Activated B cell treated with CpG ODN at 0.5 μM for 24 hours (primary cell): ENCODE measurements at regions not wholly inside any gene's neighbourhood (a gene's known extent, or its start where the extent isn't known, plus 50 kb on each side); places are given as distances from the start of the nearest gene placed in this dataset.

Experiments
- ATAC-seq: fragments of 200-7000 bp; cut with Tn5 transposase; one replicate; pipeline ENCODE4 v1.10.0; 2021; ENCODE audit warnings: low read depth, mild to moderate bottlenecking, moderate library complexity
- CTCF ChIA-PET: fragments of 350-600 bp; sonication (Branson Sonifier 250); formaldehyde crosslinking; loops from one replicate; lab custom pipeline; 2021; ENCODE audit warnings: antibody characterized with exemption; lab: Charles Lee
- POLR2A ChIA-PET: fragments of 350-600 bp; sonication (Branson Sonifier 250); formaldehyde crosslinking; loops from one replicate; lab custom pipeline; 2021; ENCODE audit warnings: antibody characterized with exemption; lab: Charles Lee
- DNase-seq: peaks from one replicate; pipeline ENCODE4 v3.0.0; 2022
- H3K27ac Mint-ChIP-seq: one replicate; pipeline ENCODE4 v1.8.0; 2020; ENCODE audit warnings: mixed read lengths
- H3K27me3 Mint-ChIP-seq: one replicate; pipeline ENCODE4 v1.8.0; 2021; ENCODE audit warnings: mixed read lengths
- H3K36me3 Mint-ChIP-seq: one replicate; pipeline ENCODE4 v1.8.0; 2021; ENCODE audit warnings: low read depth, mixed read lengths
- H3K4me1 Mint-ChIP-seq: one replicate; pipeline ENCODE4 v1.8.0; 2021; ENCODE audit warnings: mixed read lengths
- H3K4me3 Mint-ChIP-seq: one replicate; pipeline ENCODE4 v1.8.0; 2020; ENCODE audit warnings: mild to moderate bottlenecking, mixed read lengths
- H3K9me3 Mint-ChIP-seq: one replicate; pipeline ENCODE4 v1.8.0; 2020; ENCODE audit warnings: mixed read lengths
- CTCF ChIP-seq: fragments of 200-600 bp; IDR thresholded peaks from one replicate; pipeline ENCODE4 v1.8.0; 2022; ENCODE audit warnings: antibody characterized with exemption, mild to moderate bottlenecking
- intact Hi-C: fragments of 100-400 bp; cut with micrococcal nuclease; formaldehyde crosslinking; loops from one replicate; pipeline ENCODE4 v1.15.1; 2024

GRCh38 chr1:14103878-14104430 lies 404.0 kb downstream of the PRDM2 start:
- TF ChIP-seq CTCF, result no peak
- intact Hi-C loops, result no loop called here
- H3K4me1 Mint-ChIP-seq, result no peaks in the 10 kb centered on the region
- no peaks in the 10 kb centered on the region for H3K27me3 Mint-ChIP-seq
- no peak overlapping the region for H3K27ac Mint-ChIP-seq
- no peak overlapping the region for H3K4me3 Mint-ChIP-seq
- CTCF ChIA-PET, result no interaction called here
- H3K36me3 Mint-ChIP-seq, result no peaks in the 10 kb centered on the region
- H3K9me3 Mint-ChIP-seq, result no peaks in the 10 kb centered on the region
- no peak for DNase-seq
- ATAC-seq, result no peak
- POLR2A ChIA-PET, result no interaction called here

- ChIA-PET CTCF (no interaction called here), POLR2A (no interaction called here)
- H3K4me3 Mint-ChIP-seq, result no peak overlapping the region
- ATAC-seq (no peak), DNase-seq (no peak)
- intact Hi-C loops, result no loop called here
- H3K9me3 Mint-ChIP-seq, result no peaks in the 10 kb centered on the region
- no peaks in the 10 kb centered on the region for H3K4me1 Mint-ChIP-seq
- no peak overlapping the region for H3K27ac Mint-ChIP-seq
- no peak for TF ChIP-seq CTCF
- no peaks in the 10 kb centered on the region for H3K36me3 Mint-ChIP-seq
- no peaks in the 10 kb centered on the region for H3K27me3 Mint-ChIP-seq
Observed at GRCh38 chr1:14106126-14106525, 406.1 kb downstream of the PRDM2 start.

GRCh38 chr1:14106679-14107313 lies 406.8 kb downstream of the PRDM2 start:
- no peak for TF ChIP-seq CTCF
- H3K4me3 Mint-ChIP-seq, result no peak overlapping the region
- H3K36me3 Mint-ChIP-seq, result no peaks in the 10 kb centered on the region

GRCh38 chr1:14108356-14109275 lies 408.6 kb downstream of the PRDM2 start:
- ATAC-seq, result no peak
- intact Hi-C loops, result no loop called here
- Mint-ChIP-seq H3K9me3 (no peaks in the 10 kb centered on the region), H3K4me3 (no peak overlapping the region), H3K27me3 (peaks cover 4% of the 10 kb centered on the region), H3K36me3 (no peaks in the 10 kb centered on the region), H3K4me1 (no peaks in the 10 kb centered on the region), H3K27ac (no peak overlapping the region)
- no peak for DNase-seq
- ChIA-PET POLR2A (no interaction called here), CTCF (no interaction called here)
- TF ChIP-seq CTCF, result no peak

More at GRCh38 chr1:14106679-14107313, 406.8 kb downstream of the PRDM2 start:
- H3K27me3 Mint-ChIP-seq, result no peaks in the 10 kb centered on the region
- POLR2A ChIA-PET, result no interaction called here
- H3K27ac Mint-ChIP-seq, result no peak overlapping the region
- intact Hi-C loops, result no loop called here
- CTCF ChIA-PET, result no interaction called here
- DNase-seq (no peak), ATAC-seq (no peak)
- H3K4me1 Mint-ChIP-seq, result no peaks in the 10 kb centered on the region
- no peaks in the 10 kb centered on the region for H3K9me3 Mint-ChIP-seq

- intact Hi-C loops, result no loop called here
- H3K9me3 Mint-ChIP-seq, result no peaks in the 10 kb centered on the region
- H3K27me3 Mint-ChIP-seq, result peaks cover 7% of the 10 kb centered on the region
Observed at GRCh38 chr1:14109276-14109635, 409.3 kb downstream of the PRDM2 start.

More at GRCh38 chr1:14109276-14109635, 409.3 kb downstream of the PRDM2 start:
- POLR2A ChIA-PET, result no interaction called here
- no peak for ATAC-seq
- H3K36me3 Mint-ChIP-seq, result no peaks in the 10 kb centered on the region
- no peak overlapping the region for H3K27ac Mint-ChIP-seq
- no peak overlapping the region for H3K4me3 Mint-ChIP-seq
- TF ChIP-seq CTCF, result no peak
- no peak for DNase-seq
- CTCF ChIA-PET, result no interaction called here
- H3K4me1 Mint-ChIP-seq, result no peaks in the 10 kb centered on the region
